Adipocyte (in vitro differentiated cells): ENCODE measurements at regions not wholly inside any gene's neighbourhood (a gene's known extent, or its start where the extent isn't known, plus 50 kb on each side); places are given as distances from the start of the nearest gene placed in this dataset.
"Not testable (repeated sequence)": the region's sequence is repeated elsewhere in the genome, so short reads cannot be mapped to it uniquely, and the experiment has no call there.

Experiments
- DNase-seq: peaks from one replicate; pipeline ENCODE4 v3.0.0-alpha.2; 2015; ENCODE audit warnings: low read depth
- H3K27me3 ChIP-seq: replicated peaks from 2 replicates; pipeline ENCODE4 v1.7.0; 2013; ENCODE audit warnings: mild to moderate bottlenecking, low read length, moderate library complexity; ENCODE audit not compliant: control insufficient read depth, insufficient read depth
- H3K36me3 ChIP-seq: 2 replicates; pipeline ENCODE4 v1.7.0; 2013; ENCODE audit warnings: low read length, mild to moderate bottlenecking, moderate library complexity; ENCODE audit not compliant: control insufficient read depth, insufficient read depth, severe bottlenecking
- H3K4me1 ChIP-seq: 2 replicates; pipeline ENCODE4 v1.7.0; 2013; ENCODE audit warnings: mild to moderate bottlenecking, low read length, moderate library complexity; ENCODE audit not compliant: control insufficient read depth, insufficient read depth
- H3K4me3 ChIP-seq: 2 replicates; pipeline ENCODE4 v1.7.0; 2013; ENCODE audit warnings: mild to moderate bottlenecking, low read length, moderate library complexity
- H3K9ac ChIP-seq: 2 replicates; pipeline ENCODE4 v1.7.0; 2013; ENCODE audit warnings: mild to moderate bottlenecking, low read length, moderate library complexity
- H3K9me3 ChIP-seq: 2 replicates; pipeline ENCODE4 v1.7.0; 2013; ENCODE audit warnings: mild to moderate bottlenecking, low read length, moderate library complexity; ENCODE audit not compliant: control insufficient read depth

DNA sequence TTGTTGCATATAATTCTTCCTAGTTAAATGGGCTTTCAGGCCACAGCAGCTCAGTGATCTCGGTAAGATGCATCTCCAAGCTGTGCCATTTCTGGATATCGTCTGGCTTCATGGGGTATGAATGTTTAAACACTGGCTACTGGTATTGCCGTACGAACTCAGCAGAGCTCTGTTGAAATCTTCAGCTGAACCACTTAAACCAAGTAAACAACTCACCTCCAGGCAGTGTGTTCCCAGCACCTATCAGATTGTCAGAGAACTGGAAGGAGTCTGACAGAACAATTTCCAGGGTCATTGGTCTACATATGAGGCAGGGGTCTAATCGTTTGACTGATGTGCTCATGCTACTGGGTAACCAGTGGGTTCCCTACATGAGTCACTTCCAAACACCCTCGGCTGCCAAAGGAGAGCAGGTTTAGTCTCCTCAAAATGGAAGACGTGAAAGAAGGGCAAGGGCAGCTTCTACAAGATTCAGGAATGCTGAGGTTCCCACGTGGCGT is 93.2 kb upstream of the BMAL1 start:
- H3K9me3 ChIP-seq, result peaks cover 25% of the 10 kb centered on the region
- no peak overlapping the region for H3K9ac ChIP-seq
- H3K36me3 ChIP-seq, result no peaks in the 10 kb centered on the region
- no peak for DNase-seq
- H3K4me3 ChIP-seq, result no peak overlapping the region
- H3K27me3 ChIP-seq, result no peaks in the 10 kb centered on the region
- peaks cover 5% of the 10 kb centered on the region for H3K4me1 ChIP-seq

DNA sequence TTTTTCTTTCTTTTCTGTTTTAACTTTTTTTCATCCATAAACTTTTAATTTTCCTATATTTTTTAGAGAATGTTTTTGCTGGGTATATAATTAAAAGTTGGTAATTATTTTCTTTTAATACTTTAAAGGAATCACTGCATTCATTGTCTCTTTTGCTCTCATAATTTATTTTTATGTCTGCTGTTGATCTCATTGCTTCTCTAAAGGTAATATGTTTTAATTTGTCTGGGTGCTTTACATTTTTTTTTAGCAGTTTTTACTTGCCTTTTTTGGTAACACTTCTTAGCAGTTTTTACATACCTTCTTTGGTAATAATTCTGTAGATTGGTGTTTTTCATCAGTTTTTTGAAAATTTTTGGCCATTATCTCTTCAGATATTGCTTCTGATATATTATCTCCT is 89.4 kb upstream of the BMAL1 start:
- H3K4me3 ChIP-seq, result no peak overlapping the region
- peaks cover 11% of the 10 kb centered on the region for H3K4me1 ChIP-seq
- peaks cover 25% of the 10 kb centered on the region for H3K9me3 ChIP-seq
- DNase-seq, result no peak
- no peaks in the 10 kb centered on the region for H3K27me3 ChIP-seq
- no peaks in the 10 kb centered on the region for H3K36me3 ChIP-seq
- no peak overlapping the region for H3K9ac ChIP-seq

DNA sequence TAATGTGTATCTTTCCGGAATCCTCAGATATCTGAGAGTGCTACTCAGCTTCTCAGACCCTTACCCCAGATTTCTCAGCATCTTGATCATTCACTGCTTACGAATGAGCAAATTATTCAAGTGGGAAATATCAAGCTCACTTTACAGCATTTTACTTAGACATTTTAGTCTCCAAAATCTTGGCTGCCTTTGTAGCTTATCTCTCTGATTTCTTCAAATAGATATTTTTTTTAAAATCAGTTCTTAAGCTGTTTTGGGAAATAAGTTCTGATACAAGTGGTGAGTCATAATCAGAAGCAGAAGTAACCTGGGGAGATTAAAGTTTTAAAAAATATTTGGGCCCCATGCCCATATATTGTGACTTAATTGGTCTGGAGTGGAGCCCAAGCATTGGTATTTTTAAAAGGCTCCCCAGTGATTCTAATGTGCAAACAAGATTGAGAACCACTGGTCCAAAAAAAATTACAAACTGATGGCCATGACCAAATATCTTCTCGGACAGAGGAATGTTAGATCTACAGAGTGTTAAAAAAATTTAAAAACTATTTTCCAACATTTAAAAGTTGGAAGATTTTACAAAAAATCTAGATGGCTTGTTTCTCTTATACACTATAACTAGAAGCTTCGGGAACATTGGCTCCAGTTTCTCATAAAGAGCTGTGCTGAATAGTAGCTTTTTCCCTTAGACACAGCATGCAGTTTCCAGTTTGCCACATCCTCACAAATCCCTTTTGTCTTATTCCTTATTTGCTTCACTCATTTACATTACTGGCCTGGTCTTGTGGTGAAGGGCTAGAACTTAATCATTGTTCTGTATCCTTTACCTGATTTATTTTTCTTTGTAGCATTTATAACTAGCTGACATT is 87.8 kb upstream of the BMAL1 start:
- Histone ChIP-seq H3K27me3 (no peaks in the 10 kb centered on the region), H3K9me3 (peaks cover 25% of the 10 kb centered on the region), H3K4me1 (peaks cover 8% of the 10 kb centered on the region), H3K4me3 (no peak overlapping the region), H3K9ac (no peak overlapping the region), H3K36me3 (no peaks in the 10 kb centered on the region)
- peak; percentile 12 for DNase-seq

DNA sequence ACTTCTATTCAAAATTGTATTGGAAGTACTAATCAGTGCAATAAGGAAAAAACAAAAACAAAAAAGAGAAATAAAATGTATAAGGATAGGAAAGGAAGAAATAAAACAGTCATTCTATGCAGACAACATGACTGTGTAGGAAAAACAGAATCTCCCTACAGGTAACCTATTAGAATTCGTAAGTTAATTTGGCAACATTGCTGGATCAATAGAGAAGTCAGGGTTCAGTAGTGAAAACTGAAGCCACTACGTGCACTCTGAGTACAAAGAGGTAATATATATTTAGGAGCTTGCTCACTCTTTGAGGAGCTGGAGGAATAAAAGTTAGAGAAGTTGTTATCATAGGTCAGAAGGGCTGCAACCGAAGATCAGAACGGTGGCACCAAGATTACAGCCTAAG is 84.0 kb upstream of the BMAL1 start:
- no peak overlapping the region for H3K9ac ChIP-seq
- H3K4me3 ChIP-seq, result no peak overlapping the region
- peaks cover 8% of the 10 kb centered on the region for H3K4me1 ChIP-seq
- H3K36me3 ChIP-seq, result no peaks in the 10 kb centered on the region
- H3K27me3 ChIP-seq, result no peaks in the 10 kb centered on the region
- peaks cover 24% of the 10 kb centered on the region for H3K9me3 ChIP-seq
- no peak for DNase-seq

DNA sequence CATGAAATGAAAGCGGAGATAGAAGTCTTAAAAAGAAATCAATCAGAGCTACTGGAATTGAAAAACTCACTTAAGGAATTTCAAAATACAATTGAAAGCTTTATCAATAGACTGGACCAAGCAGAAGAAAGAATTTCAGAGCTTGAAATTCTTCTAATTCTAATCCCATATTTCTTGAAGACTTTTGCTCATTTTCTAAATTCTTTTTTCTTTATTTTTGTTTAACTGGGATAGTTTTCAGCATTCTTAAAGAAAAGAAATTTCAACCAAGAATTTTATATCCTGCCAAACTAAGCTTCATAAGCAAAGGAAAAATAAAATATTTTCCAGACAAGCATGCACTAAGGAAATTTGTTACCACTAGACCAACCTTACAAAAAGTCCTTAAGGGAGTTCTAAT is 80.2 kb upstream of the BMAL1 start:
- not testable (repeated sequence) for H3K9ac ChIP-seq, H3K36me3 ChIP-seq, H3K4me1 ChIP-seq, DNase-seq, H3K4me3 ChIP-seq, H3K27me3 ChIP-seq
- peaks cover 39% of the 10 kb centered on the region for H3K9me3 ChIP-seq

DNA sequence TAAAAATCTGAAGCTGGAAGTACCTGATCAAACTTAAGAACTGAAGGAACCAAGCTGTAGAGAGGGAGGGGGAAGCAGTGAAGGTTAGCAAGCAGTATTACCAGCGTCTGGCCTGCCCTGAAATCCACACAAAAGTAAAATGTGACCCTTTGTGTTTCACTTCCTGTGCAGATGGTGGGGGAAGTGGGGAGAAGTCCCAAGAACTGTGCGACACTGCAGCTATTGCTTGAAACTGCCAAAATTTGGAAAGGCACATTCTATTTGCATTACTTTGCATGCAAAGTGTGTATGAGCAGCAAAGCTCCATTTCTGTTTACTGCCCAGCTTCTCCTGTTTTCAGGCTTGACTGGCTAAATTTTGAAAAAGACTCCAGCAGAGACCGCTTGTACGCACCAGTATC is 72.1 kb upstream of the BMAL1 start:
- peaks cover 14% of the 10 kb centered on the region for H3K4me1 ChIP-seq
- H3K4me3 ChIP-seq, result no peak overlapping the region
- H3K36me3 ChIP-seq, result no peaks in the 10 kb centered on the region
- no peak for DNase-seq
- no peak overlapping the region for H3K9ac ChIP-seq
- no peaks in the 10 kb centered on the region for H3K27me3 ChIP-seq
- H3K9me3 ChIP-seq, result peaks cover 6% of the 10 kb centered on the region

DNA sequence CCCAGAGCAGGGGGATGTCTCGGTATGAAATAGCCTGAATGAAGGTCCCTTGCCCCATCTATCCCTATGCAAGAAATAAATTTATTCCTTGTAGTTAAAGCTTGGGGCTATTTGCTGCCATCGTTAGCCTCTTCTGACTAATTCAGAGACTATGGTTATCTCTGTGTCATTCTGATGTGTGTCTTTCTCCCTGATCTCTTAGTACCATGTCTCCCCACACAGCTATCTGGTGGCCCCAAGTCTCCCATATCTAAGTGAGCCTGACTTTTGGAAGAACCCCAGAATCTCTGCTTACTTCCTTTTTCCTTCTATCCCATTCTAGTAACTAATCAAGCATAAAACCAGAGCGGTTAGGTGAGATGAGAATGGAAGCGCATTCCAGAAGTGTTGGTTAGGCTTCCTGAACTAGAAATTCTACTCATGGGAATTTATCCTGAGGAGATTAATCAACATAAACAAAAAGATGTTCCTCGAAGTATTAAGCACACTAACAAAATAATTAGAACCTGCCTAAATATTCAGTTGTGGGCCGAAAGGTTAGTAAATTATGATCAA is 71.4 kb upstream of the BMAL1 start:
- no peak for DNase-seq
- H3K4me3 ChIP-seq, result no peak overlapping the region
- H3K9me3 ChIP-seq, result peaks cover 4% of the 10 kb centered on the region
- H3K36me3 ChIP-seq, result no peaks in the 10 kb centered on the region
- peaks cover 14% of the 10 kb centered on the region for H3K4me1 ChIP-seq
- H3K27me3 ChIP-seq, result no peaks in the 10 kb centered on the region
- no peak overlapping the region for H3K9ac ChIP-seq

DNA sequence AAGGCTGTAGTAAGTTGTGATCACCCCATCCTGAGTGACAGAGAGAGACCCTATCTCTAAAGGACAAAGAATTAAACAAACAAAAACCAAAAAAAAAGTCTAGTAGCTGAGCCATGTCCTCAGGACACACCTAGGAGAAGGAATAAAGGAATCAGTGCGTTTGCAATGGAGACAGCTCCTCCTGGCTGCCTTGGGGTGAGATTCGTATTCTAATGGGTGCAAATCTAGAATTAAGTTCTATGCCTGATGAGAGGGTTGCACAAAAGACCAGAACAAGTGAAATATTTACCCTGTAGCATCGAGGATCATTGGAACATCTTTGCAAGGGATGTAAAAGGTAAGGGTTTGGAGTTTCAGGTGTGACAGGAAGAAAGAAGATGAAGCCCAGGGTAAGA is 70.3 kb upstream of the BMAL1 start:
- Histone ChIP-seq H3K9me3 (no peaks in the 10 kb centered on the region), H3K4me1 (peaks cover 14% of the 10 kb centered on the region), H3K36me3 (no peaks in the 10 kb centered on the region), H3K4me3 (peak overlapping the region; percentile 65), H3K9ac (peak overlapping the region; percentile 86), H3K27me3 (no peaks in the 10 kb centered on the region)
- no peak for DNase-seq

DNA sequence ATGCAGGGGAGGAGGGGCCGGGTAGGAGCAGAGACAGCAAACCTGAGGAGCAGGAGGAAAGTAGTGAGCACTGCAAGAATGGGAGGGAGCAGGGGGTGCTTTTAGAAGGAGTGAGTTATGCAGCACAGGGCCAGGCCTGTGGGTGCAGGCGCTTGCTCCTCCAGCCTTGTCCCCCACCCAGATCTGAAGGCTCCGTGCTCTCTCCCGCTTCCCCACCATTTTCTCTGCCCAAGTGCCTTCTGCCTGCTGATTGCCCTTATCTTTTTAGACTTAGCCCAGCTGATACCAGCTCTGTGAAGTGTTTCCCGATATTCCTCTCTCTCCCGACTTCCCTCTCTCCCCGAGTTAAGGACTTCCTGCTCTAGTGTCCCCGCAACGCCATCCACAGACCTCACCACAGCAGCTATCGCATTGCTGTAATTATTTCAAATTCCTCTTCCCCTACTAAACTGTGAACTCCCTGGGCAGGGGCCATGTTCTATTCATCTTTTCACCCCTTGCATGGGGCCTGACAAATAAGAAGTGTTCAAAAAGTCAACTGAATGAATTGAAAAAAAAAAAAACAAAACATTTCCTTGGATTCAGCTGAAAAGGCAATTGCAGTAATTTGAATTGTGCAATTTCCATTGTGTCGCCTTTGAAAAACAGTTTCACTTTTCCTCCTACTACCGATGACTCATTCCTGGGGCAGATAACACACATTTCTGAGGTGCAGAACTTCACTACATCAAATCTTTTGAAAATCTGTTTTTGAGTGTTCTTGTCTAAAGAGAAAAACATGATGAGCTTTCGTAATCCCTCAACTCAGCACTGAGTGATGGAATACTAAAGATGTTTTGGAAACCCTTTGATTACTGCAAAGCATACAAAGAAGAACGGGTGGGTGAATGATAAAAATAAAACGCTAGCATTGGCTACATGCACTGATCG is 69.7 kb upstream of the BMAL1 start:
- H3K27me3 ChIP-seq, result no peaks in the 10 kb centered on the region
- H3K4me1 ChIP-seq, result peaks cover 15% of the 10 kb centered on the region
- H3K36me3 ChIP-seq, result no peaks in the 10 kb centered on the region
- DNase-seq, result peak; percentile 92
- H3K4me3 ChIP-seq, result peak overlapping the region; percentile 65
- H3K9ac ChIP-seq, result peak overlapping the region; percentile 86
- no peaks in the 10 kb centered on the region for H3K9me3 ChIP-seq

DNA sequence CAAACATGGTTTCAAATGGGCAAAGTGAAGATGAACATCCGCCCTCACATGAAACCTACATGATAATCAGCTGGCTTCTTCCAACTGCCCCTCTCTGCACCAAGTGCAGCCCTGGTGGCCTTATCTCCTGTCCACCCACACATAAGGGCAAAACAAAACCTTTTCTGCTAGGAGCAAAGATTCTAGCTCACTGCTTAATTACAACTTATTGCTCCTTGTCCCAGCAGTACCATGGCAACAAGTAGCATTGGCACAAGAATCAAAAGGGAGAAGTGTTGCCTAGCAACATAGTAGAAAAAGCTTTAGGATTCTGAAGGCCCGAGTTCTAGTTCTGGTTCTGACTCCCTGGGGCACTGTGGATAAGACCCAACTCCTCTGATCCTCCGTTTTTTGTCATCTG is 68.7 kb upstream of the BMAL1 start:
- no peaks in the 10 kb centered on the region for H3K36me3 ChIP-seq
- H3K9me3 ChIP-seq, result no peaks in the 10 kb centered on the region
- peaks cover 17% of the 10 kb centered on the region for H3K4me1 ChIP-seq
- peak overlapping the region; percentile 65 for H3K4me3 ChIP-seq
- DNase-seq, result no peak
- H3K9ac ChIP-seq, result peak overlapping the region; percentile 86
- H3K27me3 ChIP-seq, result no peaks in the 10 kb centered on the region

DNA sequence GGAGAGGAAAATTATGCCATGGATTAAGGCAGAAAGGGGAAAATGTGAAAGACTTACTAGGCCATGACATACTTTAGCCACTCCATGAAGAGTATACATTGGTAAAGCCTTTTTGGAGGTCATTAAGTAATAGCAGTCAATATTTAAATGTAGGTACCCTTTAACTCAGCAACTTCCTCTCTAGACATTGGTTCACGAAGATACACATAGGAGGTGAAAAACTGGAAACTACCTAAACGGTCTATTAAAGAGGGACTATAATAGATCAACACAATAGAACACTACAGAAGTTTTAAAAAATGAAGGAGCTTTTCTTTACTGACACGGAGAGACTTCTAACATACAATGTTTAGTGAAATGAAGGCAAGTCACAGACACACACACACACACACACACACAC is 68.2 kb upstream of the BMAL1 start:
- Histone ChIP-seq H3K27me3 (no peaks in the 10 kb centered on the region), H3K4me3 (no peak overlapping the region), H3K9me3 (no peaks in the 10 kb centered on the region), H3K36me3 (no peaks in the 10 kb centered on the region), H3K9ac (peak overlapping the region; percentile 86), H3K4me1 (peaks cover 18% of the 10 kb centered on the region)
- no peak for DNase-seq
